OCI-LY7 (cell line): ENCODE measurements at regions not wholly inside any gene's neighbourhood (a gene's known extent, or its start where the extent isn't known, plus 50 kb on each side); places are given as distances from the start of the nearest gene placed in this dataset.

Source experiments
- BruUV-seq: library from RNA; stranded (reverse); fragments of 400-500 nt; replicated peaks from 2 replicates; lab custom pipeline; 2021; lab: Mats Ljungman, UMichigan
- CTCF ChIA-PET: fragments of 300-600 bp; sonication (Branson Sonifier 250); formaldehyde crosslinking; loops from one replicate; lab custom pipeline; 2022; ENCODE audit warnings: antibody characterized with exemption; ENCODE audit not compliant: unreplicated experiment; lab: Charles Lee
- POLR2A ChIA-PET: fragments of 300-600 bp; sonication (Branson Sonifier 250); formaldehyde crosslinking; loops from one replicate; lab custom pipeline; 2022; ENCODE audit warnings: antibody characterized with exemption; lab: Charles Lee
- DNase-seq: peaks from one replicate; pipeline ENCODE4 v3.0.0-alpha.2; 2015; ENCODE audit warnings: low spot score
- H2AFZ ChIP-seq: fragments of 200-600 bp; sonication (generic), shearing (Covaris generic); 2 replicates; pipeline ENCODE4 v1.6.1; 2014; ENCODE audit warnings: mild to moderate bottlenecking, antibody characterized with exemption, low read length, moderate library complexity
- H3K27ac ChIP-seq: fragments of 200-600 bp; sonication (generic); 2 replicates; pipeline ENCODE4 v1.5.1; 2014; ENCODE audit warnings: mixed run types, low read depth, mild to moderate bottlenecking, moderate library complexity, low read length, inconsistent platforms; ENCODE audit not compliant: poor library complexity, severe bottlenecking
- H3K36me3 ChIP-seq: fragments of 200-600 bp; sonication (generic); 2 replicates; pipeline ENCODE4 v1.6.1; 2014; ENCODE audit warnings: mild to moderate bottlenecking, antibody characterized with exemption, low read length, moderate library complexity, mixed read lengths; ENCODE audit not compliant: insufficient read depth
- H3K4me1 ChIP-seq: fragments of 200-600 bp; sonication (generic); 2 replicates; pipeline ENCODE4 v1.5.1; 2014; ENCODE audit warnings: mild to moderate bottlenecking, low read length; ENCODE audit not compliant: insufficient read depth, poor library complexity, severe bottlenecking
- H3K4me2 ChIP-seq: fragments of 200-600 bp; sonication (generic); 2 replicates; pipeline ENCODE4 v1.6.1; 2014; ENCODE audit warnings: mild to moderate bottlenecking, low read length
- H3K4me3 ChIP-seq: fragments of 200-600 bp; sonication (generic); 2 replicates; pipeline ENCODE4 v1.5.1; 2014; ENCODE audit warnings: mild to moderate bottlenecking, low read depth, low read length; ENCODE audit not compliant: poor library complexity, severe bottlenecking
- H3K79me2 ChIP-seq: fragments of 200-600 bp; sonication (generic); 2 replicates; pipeline ENCODE4 v1.6.1; 2016; ENCODE audit warnings: low read depth, mild to moderate bottlenecking, low read length, moderate library complexity, mixed read lengths; ENCODE audit not compliant: insufficient read depth
- H3K9me2 ChIP-seq: fragments of 200-600 bp; sonication (generic); 2 replicates; pipeline ENCODE4 v1.6.1; 2016; ENCODE audit warnings: mild to moderate bottlenecking, low read length, mixed read lengths; ENCODE audit not compliant: insufficient read depth
- H3K9me3 ChIP-seq: fragments of 200-600 bp; sonication (generic); 2 replicates; pipeline ENCODE4 v1.6.1; 2014; ENCODE audit warnings: mild to moderate bottlenecking, mixed run types, low read length, mixed read lengths
- H4K20me1 ChIP-seq: fragments of 200-600 bp; sonication (generic); 2 replicates; pipeline ENCODE4 v1.6.1; 2014; ENCODE audit warnings: mild to moderate bottlenecking, antibody characterized with exemption, low read length, moderate library complexity, mixed read lengths; ENCODE audit not compliant: insufficient read depth
- CTCF ChIP-seq: fragments of 200-600 bp; sonication (generic); conservative IDR thresholded peaks from 2 replicates; pipeline ENCODE4 v1.5.1; 2014; ENCODE audit warnings: mild to moderate bottlenecking, antibody characterized with exemption, low read length, moderate library complexity, mixed read lengths
- EZH2phosphoT487 ChIP-seq: fragments of 200-600 bp; sonication (generic); IDR thresholded peaks from 2 replicates; pipeline ENCODE4 v1.6.1; 2018; ENCODE audit warnings: low read depth, borderline replicate concordance, mild to moderate bottlenecking, mixed run types, antibody characterized with exemption, low read length, moderate library complexity, mixed read lengths
- intact Hi-C: fragments of 100-400 bp; cut with micrococcal nuclease; formaldehyde crosslinking; loops from one replicate; pipeline ENCODE4 v1.10.0; 2022; ENCODE audit not compliant: unreplicated experiment

- no peaks in the 10 kb centered on the region for H3K4me1 ChIP-seq
- intact Hi-C loops: no loop called here
These were observed 131.8 kb upstream of the DUSP10 start for GRCh38 chr1:221873673-221874072.

GRCh38 chr1:221871056-221871455 lies 129.2 kb upstream of the DUSP10 start:
- no peak for DNase-seq
- CTCF ChIA-PET: no interaction called here

More at GRCh38 chr1:221873673-221874072, 131.8 kb upstream of the DUSP10 start:
- H3K27ac ChIP-seq: no peak overlapping the region
- H3K36me3 ChIP-seq: no peaks in the 10 kb centered on the region
- no TSS peak for BruUV-seq
- ChIA-PET CTCF (no interaction called here), POLR2A (interaction anchor here (1.0 kb wide), 1 partner anchor 21 kb away, joined by 3 read pairs; no protein-coding TSS in a partner anchor)
- no peaks in the 10 kb centered on the region for H4K20me1 ChIP-seq
- TF ChIP-seq EZH2phosphoT487 (no peak), CTCF (no peak)
- DNase-seq: no peak
- H3K9me2 ChIP-seq: no peaks in the 10 kb centered on the region
- H3K4me3 ChIP-seq: no peak overlapping the region
- H2AFZ ChIP-seq: no peak overlapping the region
- H3K79me2 ChIP-seq: no peaks in the 10 kb centered on the region
- no peak overlapping the region for H3K4me2 ChIP-seq
- H3K9me3 ChIP-seq: no peaks in the 10 kb centered on the region

More at GRCh38 chr1:221871056-221871455, 129.2 kb upstream of the DUSP10 start:
- BruUV-seq: no TSS peak
- H2AFZ ChIP-seq: no peak overlapping the region
- H3K4me2 ChIP-seq: no peak overlapping the region
- no peak for TF ChIP-seq CTCF
- TF ChIP-seq EZH2phosphoT487: no peak
- no peak overlapping the region for H3K27ac ChIP-seq
- POLR2A ChIA-PET: no interaction called here
- no peak overlapping the region for H3K4me3 ChIP-seq
- intact Hi-C loops: no loop called here
- no peaks in the 10 kb centered on the region for H3K9me3 ChIP-seq
- H3K79me2 ChIP-seq: no peaks in the 10 kb centered on the region
- no peaks in the 10 kb centered on the region for H3K9me2 ChIP-seq
- no peaks in the 10 kb centered on the region for H4K20me1 ChIP-seq
- no peaks in the 10 kb centered on the region for H3K4me1 ChIP-seq
- no peaks in the 10 kb centered on the region for H3K36me3 ChIP-seq
